ENCODE measurements at regions not wholly inside any gene's neighbourhood (a gene's known extent, or its start where the extent isn't known, plus 50 kb on each side); places are given as distances from the start of the nearest gene placed in this dataset.

DNA sequence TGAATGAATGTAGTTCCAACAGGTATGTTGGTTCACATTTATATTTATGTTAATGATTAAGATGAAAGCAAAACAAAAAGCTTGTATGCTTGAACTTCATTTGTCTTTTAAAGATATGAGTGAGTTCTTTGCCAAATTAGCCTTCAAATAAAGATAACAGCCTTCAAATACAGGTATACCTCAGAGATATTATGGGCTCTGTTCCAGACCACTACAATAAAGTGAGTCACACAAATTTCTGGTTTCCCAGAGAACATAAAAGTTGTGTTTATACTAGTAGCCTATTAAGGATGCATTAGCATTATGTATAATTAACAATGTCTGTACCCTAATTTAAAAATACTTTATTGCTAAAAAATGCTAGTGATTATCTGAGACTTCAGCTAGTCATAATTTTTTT, 245.3 kb upstream of the MAN1A1 start:
- H3K4me2 ChIP-seq (ENCODE audit: low read depth, low read length) = no peak overlapping the region
- no peaks in the 10 kb centered on the region for H3K27me3 ChIP-seq (ENCODE audit: control insufficient read depth, insufficient read depth, low read length)
- H2BK120ac ChIP-seq (ENCODE audit: low read depth, low read length) = no peak overlapping the region
- no peak overlapping the region for H2AK9ac ChIP-seq (replicated peaks; ENCODE audit: low read depth, low read length, poor library complexity)
- no peaks in the 10 kb centered on the region for H3K36me3 ChIP-seq (ENCODE audit: control insufficient read depth, insufficient read depth, low read length)
- in situ Hi-C loops (cut with MboI; ENCODE audit: low sequenced_read_pairs) (no loop called here), intact Hi-C loops (cut with micrococcal nuclease) (no loop called here), dilution Hi-C loops (cut with HindIII; ENCODE audit: low sequenced_read_pairs, unreplicated experiment) (no loop called here)
- no peak overlapping the region for H2BK20ac ChIP-seq (ENCODE audit: low read depth, low read length)
- no peak overlapping the region for H2BK15ac ChIP-seq (ENCODE audit: low read depth, low read length)
- no peak overlapping the region for H4K5ac ChIP-seq (ENCODE audit: low read depth, low read length)
- no peak overlapping the region for H3K4ac ChIP-seq (ENCODE audit: low read depth, low read length)
- H3K9me1 ChIP-seq (ENCODE audit: insufficient read depth, low read length) = no peaks in the 10 kb centered on the region
- H3K18ac ChIP-seq (ENCODE audit: low read depth, low read length) = no peak overlapping the region
- ATAC-seq (ENCODE audit: low read depth) = no peak
- no peak overlapping the region for H3K23ac ChIP-seq (ENCODE audit: low read depth, low read length)
- no peaks in the 10 kb centered on the region for H3K79me1 ChIP-seq (ENCODE audit: low read depth in 1 of 2, low read length in 2 of 2)
- H2BK5ac ChIP-seq (ENCODE audit: low read depth, low read length, poor library complexity, severe bottlenecking) = no peak overlapping the region
- H2AK5ac ChIP-seq (ENCODE audit: low read depth, low read length) = no peak overlapping the region
- TF ChIP-seq NFE2L2 (IDR thresholded peaks at IDR 0.05; ENCODE audit: low read depth, low read length) (no peak), MAFK (IDR thresholded peaks at IDR 0.05; ENCODE audit: low read depth, low read length) (no peak), CHD1 (IDR thresholded peaks at IDR 0.05; ENCODE audit: low read depth, low read length) (no peak), MXI1 (IDR thresholded peaks at IDR 0.05; ENCODE audit: borderline replicate concordance, low read depth, low read length) (no peak), CEBPB (IDR thresholded peaks at IDR 0.05; ENCODE audit: low read depth, low read length) (no peak)
- TF ChIP-seq, protein P1, sequence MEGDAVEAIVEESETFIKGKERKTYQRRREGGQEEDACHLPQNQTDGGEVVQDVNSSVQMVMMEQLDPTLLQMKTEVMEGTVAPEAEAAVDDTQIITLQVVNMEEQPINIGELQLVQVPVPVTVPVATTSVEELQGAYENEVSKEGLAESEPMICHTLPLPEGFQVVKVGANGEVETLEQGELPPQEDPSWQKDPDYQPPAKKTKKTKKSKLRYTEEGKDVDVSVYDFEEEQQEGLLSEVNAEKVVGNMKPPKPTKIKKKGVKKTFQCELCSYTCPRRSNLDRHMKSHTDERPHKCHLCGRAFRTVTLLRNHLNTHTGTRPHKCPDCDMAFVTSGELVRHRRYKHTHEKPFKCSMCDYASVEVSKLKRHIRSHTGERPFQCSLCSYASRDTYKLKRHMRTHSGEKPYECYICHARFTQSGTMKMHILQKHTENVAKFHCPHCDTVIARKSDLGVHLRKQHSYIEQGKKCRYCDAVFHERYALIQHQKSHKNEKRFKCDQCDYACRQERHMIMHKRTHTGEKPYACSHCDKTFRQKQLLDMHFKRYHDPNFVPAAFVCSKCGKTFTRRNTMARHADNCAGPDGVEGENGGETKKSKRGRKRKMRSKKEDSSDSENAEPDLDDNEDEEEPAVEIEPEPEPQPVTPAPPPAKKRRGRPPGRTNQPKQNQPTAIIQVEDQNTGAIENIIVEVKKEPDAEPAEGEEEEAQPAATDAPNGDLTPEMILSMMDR (conservative IDR thresholded peaks at IDR 0.05; ENCODE audit: low read depth, low read length) = no peak
- TF ChIP-seq, protein P2, sequence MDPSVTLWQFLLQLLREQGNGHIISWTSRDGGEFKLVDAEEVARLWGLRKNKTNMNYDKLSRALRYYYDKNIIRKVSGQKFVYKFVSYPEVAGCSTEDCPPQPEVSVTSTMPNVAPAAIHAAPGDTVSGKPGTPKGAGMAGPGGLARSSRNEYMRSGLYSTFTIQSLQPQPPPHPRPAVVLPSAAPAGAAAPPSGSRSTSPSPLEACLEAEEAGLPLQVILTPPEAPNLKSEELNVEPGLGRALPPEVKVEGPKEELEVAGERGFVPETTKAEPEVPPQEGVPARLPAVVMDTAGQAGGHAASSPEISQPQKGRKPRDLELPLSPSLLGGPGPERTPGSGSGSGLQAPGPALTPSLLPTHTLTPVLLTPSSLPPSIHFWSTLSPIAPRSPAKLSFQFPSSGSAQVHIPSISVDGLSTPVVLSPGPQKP (IDR thresholded peaks at IDR 0.05; ENCODE audit: borderline replicate concordance, low read depth, low read length) = no peak
- POLR2A ChIA-PET (ENCODE audit: unreplicated experiment) = no interaction called here
- no peak overlapping the region for H3K9ac ChIP-seq (ENCODE audit: low read depth, low read length)
- H4K91ac ChIP-seq (ENCODE audit: insufficient read depth, low read depth, low read length) = no peak overlapping the region
- no peaks in the 10 kb centered on the region for H3K4me1 ChIP-seq (ENCODE audit: control insufficient read depth, insufficient read depth, low read length)
- no peak for DNase-seq
- H3K4me3 ChIP-seq (ENCODE audit: insufficient read depth, low read depth, low read length) = no peak overlapping the region
- no peak overlapping the region for H2AFZ ChIP-seq (replicated peaks; ENCODE audit: low read length, poor library complexity)
- no peak overlapping the region for H3K27ac ChIP-seq (ENCODE audit: insufficient read depth, low read length)
- BruUV-seq (replicated peaks) = no TSS peak
- no peak overlapping the region for H4K8ac ChIP-seq (ENCODE audit: low read depth in 2 of 2, low read length in 2 of 2)
- H3K56ac ChIP-seq (ENCODE audit: extremely low read depth, insufficient read depth, low read length) = no peak overlapping the region
- no peak overlapping the region for H3K14ac ChIP-seq (replicated peaks; ENCODE audit: low read depth, low read length)
- no peaks in the 10 kb centered on the region for H4K20me1 ChIP-seq (ENCODE audit: insufficient read depth, low read length)
- CTCF ChIA-PET = no interaction called here
- no peaks in the 10 kb centered on the region for H3K9me3 ChIP-seq (ENCODE audit: control insufficient read depth, insufficient read depth, low read length)

Data from IMR-90 (cell line).